ENCODE measurements at regions not wholly inside any gene's neighbourhood (a gene's known extent, or its start where the extent isn't known, plus 50 kb on each side); places are given as distances from the start of the nearest gene placed in this dataset.

GRCh38 chr5:175242207-175242606 is 201.8 kb downstream of the DRD1 start:
- H3K4me1 ChIP-seq: peaks cover 0 to 12% (median 4%) of the 10 kb centered on the region in 4 donors
- no peaks in the 10 kb centered on the region for H3K36me3 ChIP-seq
- TF ChIP-seq POLR2A (IDR thresholded peaks at IDR 0.05): no peak
- TF ChIP-seq POLR2AphosphoS5 (IDR thresholded peaks at IDR 0.05): no peak
- no peak for TF ChIP-seq CTCF (IDR thresholded peaks at IDR 0.05)
- TF ChIP-seq EP300 (IDR thresholded peaks at IDR 0.05): no peak
- H3K27me3 ChIP-seq: no peaks in the 10 kb centered on the region
- H3K9me3 ChIP-seq: no peaks in the 10 kb centered on the region
- H3K27ac ChIP-seq: no peak overlapping the region
- no peak for DNase-seq
- no peak overlapping the region for H3K4me3 ChIP-seq
- intact Hi-C loops (cut with DNase I; ENCODE audit: low total_unique reads): no loop called here
- 78 to 87% (median 83%) methylated on average over 5 of the region's 5 CpGs for WGBS, 5 donors

- no peak for DNase-seq
- H3K4me1 ChIP-seq: no peaks in the 10 kb centered on the region
- no peak overlapping the region for H3K4me3 ChIP-seq
- H3K27ac ChIP-seq: no peak overlapping the region
- no peak for TF ChIP-seq POLR2AphosphoS5 (IDR thresholded peaks at IDR 0.05)
- TF ChIP-seq POLR2A (IDR thresholded peaks at IDR 0.05): no peak
- TF ChIP-seq CTCF (IDR thresholded peaks at IDR 0.05): no peak
- TF ChIP-seq EP300 (IDR thresholded peaks at IDR 0.05): no peak
- H3K9me3 ChIP-seq: no peaks in the 10 kb centered on the region
- intact Hi-C loops (cut with DNase I; ENCODE audit: low total_unique reads): no loop called here
- no peaks in the 10 kb centered on the region for H3K27me3 ChIP-seq
- H3K36me3 ChIP-seq: no peaks in the 10 kb centered on the region
- WGBS, 5 donors: 78 to 81% (median 80%) methylated on average over 5 of the region's 5 CpGs
Measured at GRCh38 chr5:175238326-175238725, 205.7 kb downstream of the DRD1 start.

GRCh38 chr5:175236176-175236575 is 207.8 kb downstream of the DRD1 start:
- intact Hi-C loops (cut with DNase I; ENCODE audit: low total_unique reads): no loop called here
- Histone ChIP-seq H3K4me3 (no peak overlapping the region), H3K27ac (no peak overlapping the region), H3K9me3 (no peaks in the 10 kb centered on the region), H3K27me3 (no peaks in the 10 kb centered on the region), H3K36me3 (no peaks in the 10 kb centered on the region), H3K4me1 (no peaks in the 10 kb centered on the region)
- no peak for TF ChIP-seq EP300 (IDR thresholded peaks at IDR 0.05)
- TF ChIP-seq POLR2AphosphoS5 (IDR thresholded peaks at IDR 0.05): no peak
- WGBS, 5 donors: 48 to 69% (median 58%) methylated on average over 6 of the region's 6 CpGs
- DNase-seq: no peak

GRCh38 chr5:175235251-175235960 is 208.6 kb downstream of the DRD1 start:
- TF ChIP-seq EP300 (IDR thresholded peaks at IDR 0.05) (no peak), POLR2A (IDR thresholded peaks at IDR 0.05) (no peak), POLR2AphosphoS5 (IDR thresholded peaks at IDR 0.05) (no peak), CTCF (IDR thresholded peaks at IDR 0.05) (no peak)
- H3K4me1 ChIP-seq: no peaks in the 10 kb centered on the region
- intact Hi-C loops (cut with DNase I; ENCODE audit: low total_unique reads): no loop called here
- H3K9me3 ChIP-seq: no peaks in the 10 kb centered on the region
- H3K36me3 ChIP-seq: no peaks in the 10 kb centered on the region
- H3K27ac ChIP-seq: no peak overlapping the region
- no peak for DNase-seq
- H3K4me3 ChIP-seq: no peak overlapping the region
- H3K27me3 ChIP-seq: no peaks in the 10 kb centered on the region
- WGBS, 5 donors: 75 to 86% (median 80%) methylated on average over 9 of the region's 9 CpGs

- intact Hi-C loops (cut with DNase I; ENCODE audit: low total_unique reads): no loop called here
- no peaks in the 10 kb centered on the region for H3K27me3 ChIP-seq
- no peaks in the 10 kb centered on the region for H3K9me3 ChIP-seq
- no peak for DNase-seq
- H3K4me1 ChIP-seq: no peaks in the 10 kb centered on the region
- 68 to 81% (median 73%) methylated on average over 7 of the region's 7 CpGs for WGBS, 5 donors
- no peak overlapping the region for H3K4me3 ChIP-seq
- no peak overlapping the region for H3K27ac ChIP-seq
- H3K36me3 ChIP-seq: no peaks in the 10 kb centered on the region
- no peak for TF ChIP-seq EP300 (IDR thresholded peaks at IDR 0.05)
- TF ChIP-seq POLR2A (IDR thresholded peaks at IDR 0.05): no peak
- no peak for TF ChIP-seq CTCF (IDR thresholded peaks at IDR 0.05)
- no peak for TF ChIP-seq POLR2AphosphoS5 (IDR thresholded peaks at IDR 0.05)
Measured at GRCh38 chr5:175230299-175230698, 213.7 kb downstream of the DRD1 start.
